ENCODE measurements at regions not wholly inside any gene's neighbourhood (a gene's known extent, or its start where the extent isn't known, plus 50 kb on each side); places are given as distances from the start of the nearest gene placed in this dataset.

DNA sequence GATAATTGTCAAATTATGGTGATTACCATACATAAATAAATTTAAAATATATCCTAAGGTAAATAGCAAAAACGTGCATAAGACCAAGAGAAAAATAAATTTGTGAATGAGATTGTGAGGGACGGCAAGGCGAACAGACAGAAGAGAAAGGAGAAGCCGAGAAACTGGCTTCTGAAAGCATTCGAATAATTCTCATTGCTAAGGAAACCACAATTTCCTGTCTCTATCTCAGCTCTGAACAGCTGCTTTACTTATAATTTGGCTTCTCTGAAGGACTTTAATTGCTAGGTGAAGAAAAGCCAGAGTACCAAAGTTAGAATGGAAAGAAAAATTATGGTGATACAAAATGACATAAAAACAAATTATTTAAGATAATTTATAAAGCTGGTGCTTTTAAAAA lies 79.0 kb upstream of the RGS17 start:
- H3K27me3 ChIP-seq = no peaks in the 10 kb centered on the region
- DNase-seq = no peak

GRCh38 chr6:153208706-153209105 lies 77.6 kb upstream of the RGS17 start:
- Histone ChIP-seq H3K36me3 (no peaks in the 10 kb centered on the region), H3K9me3 (no peaks in the 10 kb centered on the region), H3K4me3 (no peak overlapping the region), H3K27me3 (no peaks in the 10 kb centered on the region)
- no peak for DNase-seq

More for the DNA sequence above, 79.0 kb upstream of the RGS17 start:
- H3K4me3 ChIP-seq = no peak overlapping the region
- H3K9me3 ChIP-seq = no peaks in the 10 kb centered on the region
- H3K36me3 ChIP-seq = no peaks in the 10 kb centered on the region

DNA sequence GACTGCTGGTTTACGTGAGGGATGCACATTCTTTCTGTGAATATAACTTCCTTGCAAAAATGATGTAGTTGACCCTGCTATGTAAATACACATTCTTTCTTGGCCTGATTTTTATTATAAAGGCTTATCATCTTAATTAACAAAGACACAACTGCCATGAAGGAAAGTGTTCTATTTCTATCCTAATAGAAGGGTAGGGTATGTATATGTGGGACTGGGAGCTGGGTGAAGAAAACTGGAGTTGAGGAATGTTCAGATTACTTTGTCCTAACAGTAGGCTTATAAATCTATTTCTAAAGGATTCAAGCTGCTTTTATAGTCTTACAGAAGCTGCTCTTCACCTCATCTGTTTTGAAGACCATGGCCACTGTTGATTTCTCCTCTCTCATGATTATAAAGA lies 76.5 kb upstream of the RGS17 start:
- H3K4me3 ChIP-seq = no peak overlapping the region
- no peaks in the 10 kb centered on the region for H3K9me3 ChIP-seq
- H3K27me3 ChIP-seq = no peaks in the 10 kb centered on the region
- no peaks in the 10 kb centered on the region for H3K36me3 ChIP-seq
- no peak for DNase-seq

DNA sequence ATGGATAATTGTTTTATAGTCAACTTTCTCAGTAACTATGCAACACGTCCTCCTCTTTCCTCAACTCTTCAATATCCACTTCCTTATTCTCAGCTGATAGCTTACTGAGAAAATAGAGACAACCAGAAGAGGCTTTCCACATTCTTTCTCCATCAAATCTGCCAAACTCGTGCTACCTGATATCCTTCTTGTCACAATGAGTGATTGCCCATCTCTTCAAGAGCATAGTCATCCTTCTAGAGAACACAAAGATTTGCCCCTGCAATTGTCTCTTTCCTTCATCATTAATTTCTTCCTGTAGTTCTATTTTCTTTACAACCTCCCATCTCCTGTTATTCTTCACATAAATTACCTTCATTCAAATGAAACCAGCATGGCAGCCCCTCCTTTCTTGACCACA lies 75.9 kb upstream of the RGS17 start:
- no peaks in the 10 kb centered on the region for H3K36me3 ChIP-seq
- no peaks in the 10 kb centered on the region for H3K27me3 ChIP-seq
- H3K4me3 ChIP-seq = no peak overlapping the region
- DNase-seq = no peak
- H3K9me3 ChIP-seq = no peaks in the 10 kb centered on the region

- no peak for DNase-seq
- H3K36me3 ChIP-seq = no peaks in the 10 kb centered on the region
- H3K27me3 ChIP-seq = no peaks in the 10 kb centered on the region
- no peaks in the 10 kb centered on the region for H3K9me3 ChIP-seq
- no peak overlapping the region for H3K4me3 ChIP-seq
These were observed 62.1 kb upstream of the RGS17 start for GRCh38 chr6:153192943-153193885.

DNA sequence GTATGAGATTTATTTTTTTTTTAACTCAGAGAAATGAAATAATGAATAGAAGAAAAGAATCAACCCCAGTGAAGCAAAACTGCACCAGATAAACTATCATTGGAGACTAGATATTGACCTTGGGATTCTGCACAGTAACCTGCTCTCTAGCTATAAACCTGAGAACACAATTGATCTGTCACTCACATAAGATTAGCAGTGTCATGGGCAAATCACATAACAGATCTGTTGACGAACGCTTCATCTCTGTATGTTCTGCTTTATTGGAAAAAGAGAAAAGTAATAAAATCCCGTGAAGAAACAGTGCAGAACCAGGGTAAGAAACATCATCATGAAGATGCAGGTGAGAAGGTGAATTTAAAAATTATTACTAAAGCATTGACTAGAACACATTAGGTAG lies 52.8 kb upstream of the RGS17 start:
- Histone ChIP-seq H3K4me3 (no peak overlapping the region), H3K36me3 (no peaks in the 10 kb centered on the region), H3K9me3 (no peaks in the 10 kb centered on the region; the same call in 1 of the 2 replicates), H3K27me3 (no peaks in the 10 kb centered on the region)
- DNase-seq = no peak

Data from MG63 (cell line).